GM12865 (cell line): ENCODE measurements at regions not wholly inside any gene's neighbourhood (a gene's known extent, or its start where the extent isn't known, plus 50 kb on each side); places are given as distances from the start of the nearest gene placed in this dataset.

Source experiments
- DNase-seq: peaks from one replicate; pipeline ENCODE4 v3.0.0; 2010; ENCODE audit warnings: low read depth
- H3K4me3 ChIP-seq: 2 replicates; pipeline ENCODE4 v1.5.1; 2011; ENCODE audit warnings: mild to moderate bottlenecking, low read depth, low read length, control low read depth
- CTCF ChIP-seq: IDR thresholded peaks from 2 replicates; pipeline ENCODE4 v1.5.1; 2011; ENCODE audit warnings: low read length, control low read depth, low read depth, inconsistent platforms; ENCODE audit not compliant: insufficient read depth; ENCODE audit errors: missing control alignments

- no peak overlapping the region for H3K4me3 ChIP-seq
- TF ChIP-seq CTCF, result no peak
- no peak for DNase-seq
Observed at GRCh38 chr7:131046246-131046645, 281.4 kb upstream of the MKLN1 start.

DNA sequence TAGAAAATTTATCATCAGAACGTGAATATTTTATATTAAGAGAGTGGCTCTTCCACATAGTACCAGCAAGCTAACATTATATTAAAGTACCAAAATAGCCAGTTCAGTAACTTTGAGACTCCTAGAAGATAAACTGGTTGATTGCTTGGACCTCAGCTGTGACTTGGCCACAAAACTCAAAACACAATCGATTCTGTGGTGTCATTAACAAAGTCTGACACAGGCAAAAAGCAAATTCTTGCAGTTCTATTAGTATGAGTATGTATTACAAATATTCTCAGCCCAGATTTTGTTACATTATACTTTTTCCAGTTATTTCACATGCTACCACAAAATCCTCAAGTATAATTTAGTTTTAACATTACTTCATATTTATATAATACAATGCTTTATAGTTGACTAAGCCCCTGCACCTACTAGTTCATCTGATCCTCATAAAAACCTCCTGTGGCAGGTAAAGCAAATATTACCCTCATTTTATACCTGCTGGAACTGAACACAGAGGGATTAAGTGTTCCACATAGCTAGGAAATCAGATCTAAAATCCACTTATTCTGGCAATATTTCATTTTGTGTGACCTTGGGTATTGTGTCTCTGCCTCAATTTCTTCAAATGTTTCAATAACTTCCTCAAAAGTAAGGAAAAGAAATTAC is 279.9 kb upstream of the MKLN1 start:
- TF ChIP-seq CTCF, result no peak
- no peak for DNase-seq
- H3K4me3 ChIP-seq, result no peak overlapping the region

- no peak for TF ChIP-seq CTCF
- H3K4me3 ChIP-seq, result no peak overlapping the region
- no peak for DNase-seq
Observed at GRCh38 chr7:131051304-131051703, 276.4 kb upstream of the MKLN1 start.

GRCh38 chr7:131052285-131052904 is 275.3 kb upstream of the MKLN1 start:
- no peak overlapping the region for H3K4me3 ChIP-seq
- TF ChIP-seq CTCF, result no peak
- no peak for DNase-seq

DNA sequence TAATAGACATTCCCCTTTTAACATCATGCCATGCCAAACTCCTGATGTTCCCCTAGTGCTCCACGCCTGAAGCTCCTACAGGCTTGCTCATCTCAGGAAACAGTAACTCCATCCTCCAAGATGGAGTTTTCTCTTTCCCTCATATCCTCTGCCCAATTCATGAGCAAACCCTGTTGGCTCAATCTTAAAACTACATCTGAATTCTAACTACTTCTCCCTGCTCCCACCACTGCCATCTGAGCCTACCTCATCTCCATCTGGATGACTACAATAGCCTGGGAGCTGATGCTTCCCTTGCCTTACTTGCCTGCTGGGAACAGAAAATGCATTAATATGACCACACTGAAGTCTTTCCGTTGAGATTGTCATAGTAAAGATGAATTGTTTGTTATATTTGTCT is 271.7 kb upstream of the MKLN1 start:
- no peak for TF ChIP-seq CTCF
- no peak for DNase-seq
- no peak overlapping the region for H3K4me3 ChIP-seq

GRCh38 chr7:131057015-131057793 is 270.5 kb upstream of the MKLN1 start:
- no peak for TF ChIP-seq CTCF
- DNase-seq, result peak; percentile 59
- H3K4me3 ChIP-seq, result no peak overlapping the region
